HCT116 (cell line): ENCODE measurements at regions not wholly inside any gene's neighbourhood (a gene's known extent, or its start where the extent isn't known, plus 50 kb on each side); places are given as distances from the start of the nearest gene placed in this dataset.

ENCODE experiments used
- ATAC-seq: fragments of 200-7000 bp; cut with Tn5 transposase; 2 replicates; pipeline ENCODE4 v1.9.1; 2020; ENCODE audit warnings: mild to moderate bottlenecking, moderate library complexity
- BruUV-seq: library from RNA; stranded (reverse); fragments of 400-500 nt; replicated peaks from 2 replicates; lab custom pipeline; 2021; lab: Mats Ljungman, UMichigan
- CTCF ChIA-PET: fragments of 300-600 bp; sonication (Branson Sonifier 250); formaldehyde crosslinking; loops from one replicate; lab custom pipeline; 2021; ENCODE audit warnings: antibody characterized with exemption; lab: Charles Lee
- POLR2A ChIA-PET: fragments of 300-600, 350-600 bp; sonication (Branson Sonifier 250); formaldehyde crosslinking; loops from one replicate; lab custom pipeline; 2021; ENCODE audit warnings: antibody characterized with exemption; lab: Charles Lee
- RAD21 ChIA-PET, 2 experiments: fragments of 300-600 bp; sonication (Branson Sonifier 250); formaldehyde crosslinking; loops; one replicate each; lab custom pipeline; 2023; ENCODE audit warnings: low total read pairs in 2 of 2; ENCODE audit not compliant: uncharacterized antibody in 2 of 2, unreplicated experiment in 2 of 2, low non-redundant PET in 1 of 2; lab: Charles Lee
- DNase-seq: peaks from one replicate; pipeline ENCODE4 v3.0.0-alpha.2; 2010; ENCODE audit warnings: low read depth, low spot score
- H2AFZ ChIP-seq: fragments of 200-600 bp; shearing (Covaris generic), sonication (generic); 2 replicates; pipeline ENCODE4 v1.6.1; 2017; ENCODE audit warnings: low read depth, mixed run types, mixed read lengths, antibody characterized with exemption, low read length; ENCODE audit not compliant: poor library complexity, severe bottlenecking
- H3K27ac ChIP-seq: 2 replicates; pipeline ENCODE4 v1.5.1; 2012; ENCODE audit warnings: low read depth, low read length
- H3K27me3 ChIP-seq: fragments of 200-600 bp; sonication (generic); 2 replicates; pipeline ENCODE4 v1.6.1; 2016; ENCODE audit warnings: mixed run types, low read length, mixed read lengths; ENCODE audit not compliant: insufficient read depth
- H3K36me3 ChIP-seq, 2 experiments: fragments of 200-500 bp in 1 of 2; fragments of 200-600 bp in 1 of 2; sonication (Bioruptor generic) in 1 of 2; sonication (generic) in 1 of 2; 2 replicates each; pipeline versions ENCODE4 v1.5.1 to v1.6.1; 2014 to 2016; ENCODE audit warnings: low read length in 2 of 2, inconsistent platforms in 1 of 2, mixed read lengths in 1 of 2, mixed run types in 1 of 2; ENCODE audit not compliant: insufficient read depth in 2 of 2, control insufficient read depth in 1 of 2
- H3K4me1 ChIP-seq, 2 experiments: fragments of 200-600 bp in 1 of 2; sonication (generic) in 1 of 2; 2 replicates each; pipeline versions ENCODE4 v1.5.1 to v1.6.1; 2012 to 2017; ENCODE audit warnings: low read length in 2 of 2, inconsistent platforms in 1 of 2, mild to moderate bottlenecking in 1 of 2, mixed read lengths in 1 of 2, mixed run types in 1 of 2, moderate library complexity in 1 of 2; ENCODE audit not compliant: insufficient read depth in 2 of 2, control insufficient read depth in 1 of 2
- H3K4me2 ChIP-seq: fragments of 200-600 bp; sonication (generic); 2 replicates; pipeline ENCODE4 v1.6.1; 2017; ENCODE audit warnings: mixed run types, low read length, mixed read lengths
- H3K4me3 ChIP-seq, 2 experiments: fragments of 200-600 bp in 1 of 2; sonication (generic) in 1 of 2; replicated peaks in 1 of 2; 2 replicates each; pipeline ENCODE4 v1.5.1; 2011 to 2016; ENCODE audit warnings: low read length in 2 of 2, control low read depth in 1 of 2, low read depth in 1 of 2, mild to moderate bottlenecking in 1 of 2, mixed read lengths in 1 of 2, mixed run types in 1 of 2
- H3K79me2 ChIP-seq: fragments of 200-600 bp; sonication (generic); 2 replicates; pipeline ENCODE4 v1.6.1; 2017; ENCODE audit warnings: mild to moderate bottlenecking, mixed run types, low read length, moderate library complexity, mixed read lengths; ENCODE audit not compliant: insufficient read depth
- H3K9ac ChIP-seq: fragments of 200-600 bp; sonication (generic); 2 replicates; pipeline ENCODE4 v1.6.1; 2016; ENCODE audit warnings: low read length, mixed read lengths
- H3K9me2 ChIP-seq: fragments of 200-600 bp; sonication (generic), shearing (Covaris generic); 2 replicates; pipeline ENCODE4 v1.6.1; 2017; ENCODE audit warnings: mixed run types, mild to moderate bottlenecking, moderate library complexity; ENCODE audit not compliant: insufficient read depth
- H3K9me3 ChIP-seq, 2 experiments: fragments of 200-500 bp in 1 of 2; fragments of 200-600 bp in 1 of 2; sonication (Bioruptor generic) in 1 of 2; sonication (generic) in 1 of 2; 2 replicates each; pipeline ENCODE4 v1.6.1; 2014 to 2017; ENCODE audit warnings: low read length in 2 of 2, mixed read lengths in 2 of 2, inconsistent platforms in 1 of 2, low read depth in 1 of 2, mild to moderate bottlenecking in 1 of 2, mixed run types in 1 of 2, moderate library complexity in 1 of 2; ENCODE audit not compliant: control insufficient read depth in 1 of 2, insufficient read depth in 1 of 2
- H4K20me1 ChIP-seq: fragments of 200-600 bp; sonication (generic), shearing (Covaris generic); 2 replicates; pipeline ENCODE4 v1.6.1; 2017; ENCODE audit warnings: mixed run types, mild to moderate bottlenecking, moderate library complexity; ENCODE audit not compliant: insufficient read depth
- FOSL1 ChIP-seq: IDR thresholded peaks from 2 replicates; pipeline ENCODE4 v1.6.1; 2012; ENCODE audit warnings: low read depth
- POLR2AphosphoS5 ChIP-seq: IDR thresholded peaks from 2 replicates; pipeline ENCODE4 v1.6.1; 2011; ENCODE audit warnings: mild to moderate bottlenecking, low read depth, low read length, moderate library complexity
- intact Hi-C: fragments of 100-400 bp; cut with micrococcal nuclease; formaldehyde crosslinking; loops from 2 replicates; pipeline ENCODE4 v1.10.0; 2022

DNA sequence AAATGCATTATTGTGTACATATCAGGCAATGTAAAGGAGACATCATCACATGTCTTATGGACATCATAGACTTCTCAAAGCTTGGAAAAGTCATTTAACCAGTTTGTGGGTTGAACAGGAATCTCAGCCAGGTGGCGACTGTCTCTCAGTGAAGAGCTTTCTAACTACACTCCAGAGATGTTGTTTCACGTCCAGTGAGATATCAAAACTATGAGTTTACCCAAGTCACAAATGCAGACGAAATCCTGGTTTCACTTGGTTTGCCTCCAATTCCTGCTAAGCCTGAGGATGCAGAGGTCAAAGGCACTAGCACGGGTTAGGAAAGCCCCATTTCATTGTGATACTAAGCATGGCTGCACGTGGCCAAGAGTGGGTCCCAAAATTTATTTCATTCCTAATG, 384.5 kb upstream of the MEIS1 start:
- no TSS peak for BruUV-seq
- Histone ChIP-seq H3K27ac (no peak overlapping the region), H2AFZ (no peak overlapping the region), H3K9me3 (no peaks in the 10 kb centered on the region), H3K4me2 (no peak overlapping the region), H3K36me3 (no peaks in the 10 kb centered on the region), H3K27me3 (peaks cover 7% of the 10 kb centered on the region), H3K79me2 (no peaks in the 10 kb centered on the region), H3K9me2 (no peaks in the 10 kb centered on the region), H3K4me1 (no peaks in the 10 kb centered on the region), H4K20me1 (no peaks in the 10 kb centered on the region), H3K9ac (no peak overlapping the region), H3K4me3 (no peak overlapping the region)
- intact Hi-C loops, result no loop called here
- TF ChIP-seq FOSL1, result no peak
- no peak for TF ChIP-seq POLR2AphosphoS5
- CTCF ChIA-PET, result no interaction called here
- ATAC-seq (no peak), DNase-seq (no peak)
- RAD21 ChIA-PET, result no interaction called here
- POLR2A ChIA-PET, result no interaction called here

DNA sequence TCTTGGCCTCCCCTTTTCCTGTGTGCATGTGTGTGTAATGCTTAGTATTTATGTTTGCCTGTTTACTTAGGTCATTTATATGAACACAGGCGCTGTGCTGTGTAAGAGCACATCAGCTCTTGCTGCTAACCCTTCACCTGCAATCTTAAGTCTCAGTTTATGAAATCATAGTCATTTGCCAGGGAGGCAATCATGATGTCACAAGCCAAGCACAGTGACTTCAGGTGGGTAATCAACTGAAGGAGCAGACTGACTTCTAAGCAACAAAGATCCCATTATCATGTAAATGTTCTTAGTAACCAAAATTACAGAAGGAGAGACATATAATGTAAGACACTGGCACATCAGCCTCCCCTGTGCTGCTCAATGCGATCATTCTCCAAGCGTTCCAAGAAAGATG, 386.3 kb upstream of the MEIS1 start:
- no peaks in the 10 kb centered on the region for H3K79me2 ChIP-seq
- ATAC-seq, result no peak
- no peaks in the 10 kb centered on the region for H3K36me3 ChIP-seq
- no peak overlapping the region for H2AFZ ChIP-seq
- peaks cover 7% of the 10 kb centered on the region for H3K27me3 ChIP-seq
- intact Hi-C loops, result no loop called here
- CTCF ChIA-PET, result no interaction called here
- no peak overlapping the region for H3K27ac ChIP-seq
- no peak overlapping the region for H3K4me3 ChIP-seq
- no peak for DNase-seq
- H3K4me2 ChIP-seq, result no peak overlapping the region
- no peak overlapping the region for H3K9ac ChIP-seq
- no TSS peak for BruUV-seq
- POLR2A ChIA-PET, result no interaction called here
- H3K9me3 ChIP-seq, result no peaks in the 10 kb centered on the region
- H4K20me1 ChIP-seq, result no peaks in the 10 kb centered on the region
- no peaks in the 10 kb centered on the region for H3K9me2 ChIP-seq
- TF ChIP-seq POLR2AphosphoS5, result no peak
- RAD21 ChIA-PET, result no interaction called here
- H3K4me1 ChIP-seq, result no peaks in the 10 kb centered on the region
